ENCODE measurements at regions not wholly inside any gene's neighbourhood (a gene's known extent, or its start where the extent isn't known, plus 50 kb on each side); places are given as distances from the start of the nearest gene placed in this dataset.
A peak's percentile ranks its signal among the peaks of the same experiment; 100 is the strongest.
"Not testable (repeated sequence)": the region's sequence is repeated elsewhere in the genome, so short reads cannot be mapped to it uniquely, and the experiment has no call there.

DNA sequence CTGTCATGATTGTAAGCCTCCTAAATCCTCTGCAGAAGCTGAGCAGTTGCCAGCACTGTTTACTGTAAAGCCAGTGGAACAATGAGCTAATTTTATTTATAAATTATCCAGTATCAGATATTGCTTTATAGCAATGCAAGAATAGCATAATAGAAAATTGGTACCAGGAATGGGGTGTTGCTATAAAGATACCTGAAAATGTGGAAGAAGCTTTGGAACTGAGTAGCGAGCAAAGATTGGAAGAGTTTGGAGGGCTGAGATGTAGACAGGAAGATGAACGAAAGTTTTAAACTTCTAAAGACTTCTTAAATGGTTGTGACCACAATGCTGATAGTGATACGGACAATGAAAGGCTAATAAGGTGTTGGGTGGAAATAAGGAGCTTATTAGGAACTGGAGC, 917.4 kb upstream of the POT1 start:
- no peak for DNase-seq (ENCODE audit: low read depth, low spot score)

DNA sequence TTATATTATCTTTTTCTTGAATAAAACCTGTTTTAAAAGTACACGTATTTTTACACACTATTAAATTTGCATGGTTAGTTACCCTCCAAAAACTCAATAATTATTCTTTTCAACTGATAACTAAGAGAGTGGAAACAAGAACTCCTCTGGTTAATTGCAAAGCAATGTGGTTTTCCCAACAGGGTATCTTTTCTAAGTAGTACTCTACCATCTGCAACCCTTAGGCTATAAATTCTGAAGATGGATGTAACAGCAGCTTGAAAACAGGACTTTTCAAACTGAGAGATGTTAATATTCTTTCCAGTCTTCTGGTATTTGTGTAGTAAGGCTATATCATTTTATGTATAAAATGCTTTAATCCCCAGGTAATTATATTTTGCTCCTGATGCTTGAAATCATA, 916.1 kb upstream of the POT1 start:
- DNase-seq (ENCODE audit: low read depth, low spot score), result no peak

DNA sequence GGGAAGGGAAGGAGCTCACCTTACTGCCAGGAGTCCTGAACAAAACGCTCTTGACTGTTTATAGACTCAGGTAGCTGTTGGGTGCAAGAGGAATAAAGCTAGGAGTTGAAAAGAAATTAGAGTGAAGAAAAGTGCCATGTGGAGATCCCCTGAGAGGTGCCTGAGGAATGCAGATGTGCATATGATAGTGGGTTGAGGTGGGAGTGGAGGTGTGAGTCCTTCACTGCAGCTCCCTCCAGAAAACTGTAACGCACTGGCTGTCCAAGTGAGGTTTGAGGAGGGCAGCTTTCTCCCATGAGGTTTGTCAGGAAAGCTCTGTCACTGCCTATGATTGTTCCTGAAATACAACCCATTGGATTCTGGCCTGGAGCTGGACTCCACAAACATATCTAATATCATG, 904.8 kb upstream of the POT1 start:
- no peak for DNase-seq (ENCODE audit: low read depth, low spot score)

DNA sequence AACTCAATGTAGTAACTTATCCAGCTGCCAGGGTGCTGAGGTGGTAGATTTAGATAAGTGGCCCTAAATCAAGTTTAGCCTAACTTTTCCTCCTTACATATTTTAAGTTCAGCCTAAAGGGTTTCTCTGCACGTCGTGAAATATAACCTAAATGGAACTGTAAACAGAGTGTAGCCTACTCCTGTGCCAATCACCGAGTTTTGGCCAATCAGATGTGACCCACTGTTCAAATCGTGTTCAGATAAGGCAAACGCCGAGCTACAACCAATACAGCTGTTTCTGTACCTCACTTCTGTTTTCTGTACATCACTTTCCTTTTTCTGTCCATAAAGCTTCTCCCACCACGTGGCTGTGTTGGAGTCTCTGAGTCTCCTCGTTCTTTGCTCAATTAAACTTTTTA, 904.2 kb upstream of the POT1 start:
- DNase-seq (ENCODE audit: low read depth, low spot score), result no peak

DNA sequence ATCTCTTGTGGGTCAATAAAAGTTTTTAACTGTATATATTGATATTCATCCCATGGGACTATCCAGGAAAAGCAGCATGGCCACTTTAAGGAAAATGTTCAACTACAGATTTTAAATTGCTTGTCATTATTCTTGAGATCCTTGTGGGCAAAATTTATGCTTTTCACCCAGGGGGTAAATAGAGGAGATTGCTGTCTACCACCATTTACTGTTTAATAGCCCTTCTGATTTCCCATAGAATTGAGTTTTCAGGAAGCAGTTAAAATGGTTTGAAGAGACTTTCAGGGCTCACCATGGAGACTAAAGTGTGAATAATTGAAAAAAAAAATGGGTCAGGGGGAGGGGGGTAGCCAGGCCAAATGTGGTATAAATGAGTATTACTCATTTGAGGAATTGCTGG, 901.1 kb upstream of the POT1 start:
- DNase-seq (ENCODE audit: low read depth, low spot score), result no peak

DNA sequence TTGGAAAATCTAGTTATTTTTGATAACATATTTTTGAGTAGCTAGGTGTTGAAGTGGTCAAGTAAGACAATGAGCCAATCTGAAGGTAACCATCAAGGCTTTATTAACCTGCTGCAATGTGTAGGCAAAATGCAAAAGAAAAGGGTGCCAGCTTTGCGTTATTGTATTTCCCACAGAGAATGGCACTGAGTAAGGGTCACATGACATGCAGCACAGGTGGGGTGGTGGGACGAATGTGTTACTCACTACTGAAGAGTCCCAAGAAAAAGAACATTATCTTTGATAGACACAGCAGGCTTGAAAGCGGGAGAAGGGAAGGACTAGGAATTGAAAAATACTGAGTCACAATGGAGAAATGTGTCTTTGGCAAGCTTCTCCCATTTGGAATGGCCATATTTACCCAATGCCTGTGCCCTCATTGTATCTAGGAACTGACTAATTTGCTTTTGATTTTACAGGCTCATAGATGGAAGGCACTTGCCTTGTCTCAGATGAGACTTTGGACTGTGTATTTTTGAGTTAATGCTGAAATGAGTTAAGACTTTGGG, 898.6 kb upstream of the POT1 start:
- no peak for DNase-seq (ENCODE audit: low read depth, low spot score)

DNA sequence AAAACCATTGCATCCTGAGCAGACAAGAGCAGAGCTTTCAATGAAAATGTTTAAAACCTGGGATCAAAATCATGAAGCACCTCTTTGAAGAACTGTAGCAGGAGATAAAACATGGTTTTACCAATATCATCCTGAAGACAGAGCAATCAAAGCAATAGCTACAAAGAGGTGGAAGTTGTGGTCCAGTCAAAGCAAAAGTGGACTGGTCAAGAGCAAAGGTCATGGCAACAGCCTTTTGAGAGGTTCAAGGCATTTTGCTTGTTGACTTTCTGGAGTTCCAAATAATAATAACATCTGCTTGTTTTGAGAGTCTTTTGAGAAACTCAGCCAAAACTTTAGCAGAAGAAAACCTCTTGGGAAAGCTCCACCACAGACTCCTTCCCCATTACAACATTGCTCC, 893.9 kb upstream of the POT1 start:
- no peak for DNase-seq (ENCODE audit: low read depth, low spot score)

DNA sequence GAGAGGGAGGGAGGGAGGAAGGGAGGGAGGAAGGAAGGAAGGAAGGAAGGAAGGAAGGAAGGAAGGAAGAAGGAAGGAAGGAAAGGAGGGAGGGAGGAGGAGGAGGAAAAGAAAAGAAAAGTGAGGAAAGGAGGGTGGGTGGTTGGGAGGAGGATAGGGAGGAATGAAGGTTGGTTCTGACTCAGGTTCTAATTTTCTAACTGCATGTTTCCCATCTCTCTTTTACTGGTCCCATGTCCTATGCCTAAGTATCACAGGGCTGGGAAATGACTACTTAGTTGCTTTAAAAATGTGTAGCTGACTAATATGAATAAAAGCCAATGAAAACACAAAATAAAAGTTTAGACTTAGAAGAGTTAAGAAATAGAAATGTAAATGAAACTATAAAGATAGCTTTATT, 890.9 kb upstream of the POT1 start:
- DNase-seq (ENCODE audit: low read depth, low spot score), result no peak

DNA sequence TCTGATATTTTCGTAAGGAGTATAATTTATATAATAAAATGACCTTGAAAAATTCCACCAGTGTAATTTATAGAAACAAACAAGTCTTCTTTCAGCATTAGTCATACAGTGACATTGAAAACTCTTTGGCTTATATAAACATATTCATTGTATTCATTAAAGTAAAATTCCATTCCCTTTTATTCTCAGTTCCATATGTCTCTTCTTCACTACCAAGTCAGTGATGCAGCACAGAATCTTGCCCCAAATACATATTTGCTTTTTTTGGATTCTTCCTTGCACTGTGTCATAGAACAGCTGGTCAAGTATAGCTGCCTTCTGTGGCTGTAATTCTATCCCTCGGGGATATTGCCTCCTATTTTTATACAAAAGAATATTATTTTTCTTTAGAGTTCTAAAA, 884.5 kb upstream of the POT1 start:
- no peak for DNase-seq (ENCODE audit: low read depth, low spot score)

DNA sequence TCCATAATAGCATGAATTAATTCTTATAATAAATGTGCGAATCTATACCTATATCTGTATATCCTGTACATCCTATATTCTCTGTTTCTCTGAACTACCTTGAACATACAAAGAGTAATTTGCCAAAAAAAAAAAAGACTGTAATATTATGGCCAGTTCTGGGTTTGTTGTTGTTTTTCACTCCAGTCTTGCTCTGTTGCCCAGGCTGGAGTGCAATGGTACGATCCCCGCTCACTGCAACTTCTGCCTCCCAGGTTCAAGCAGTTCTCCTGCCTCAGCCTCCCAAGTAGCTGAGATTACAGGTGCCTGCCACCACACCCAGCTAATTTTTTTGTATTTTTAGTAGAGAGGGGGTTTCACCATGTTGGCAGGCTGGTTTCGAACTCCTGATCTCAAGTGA, 876.9 kb upstream of the POT1 start:
- DNase-seq (ENCODE audit: low read depth, low spot score), result not testable (repeated sequence)

DNA sequence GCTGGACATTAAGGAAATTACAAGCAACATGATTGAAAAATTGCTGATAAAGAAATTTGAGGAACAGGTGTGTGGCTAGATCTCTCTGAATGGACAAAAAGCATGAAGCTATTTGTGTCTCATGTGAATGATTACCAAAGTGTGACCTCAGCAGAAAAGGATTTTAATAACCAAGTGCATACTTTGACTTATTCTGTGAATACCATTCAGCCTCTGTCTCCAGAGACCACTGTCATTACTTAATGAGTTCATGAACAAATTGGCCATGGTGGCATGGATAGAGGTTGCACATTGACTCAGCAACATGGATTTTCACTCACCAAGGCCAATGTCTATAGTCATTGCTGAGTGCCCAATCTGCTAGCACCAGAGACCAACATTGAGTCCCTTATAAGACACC, 874.6 kb upstream of the POT1 start:
- no peak for DNase-seq (ENCODE audit: low read depth, low spot score)

DNA sequence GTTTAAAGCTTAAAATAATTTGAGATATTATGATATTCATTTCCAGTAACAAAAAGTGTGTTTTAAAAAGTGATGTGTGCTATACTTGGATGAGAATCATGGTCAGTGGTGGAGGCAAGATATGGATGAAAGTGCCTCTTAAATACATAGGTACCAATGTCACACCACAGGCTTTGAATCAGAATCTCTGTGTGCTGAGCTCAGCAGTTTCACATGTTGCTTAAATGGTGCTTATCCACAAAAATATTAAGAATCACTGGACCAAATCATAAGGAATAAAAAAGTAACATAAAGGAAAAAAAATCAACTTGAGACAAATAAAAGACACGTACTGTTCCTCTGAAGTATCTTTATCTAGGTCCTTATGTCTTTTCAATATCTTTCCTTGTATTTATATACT, 850.5 kb upstream of the POT1 start:
- no peak for DNase-seq (ENCODE audit: low read depth, low spot score)

DNA sequence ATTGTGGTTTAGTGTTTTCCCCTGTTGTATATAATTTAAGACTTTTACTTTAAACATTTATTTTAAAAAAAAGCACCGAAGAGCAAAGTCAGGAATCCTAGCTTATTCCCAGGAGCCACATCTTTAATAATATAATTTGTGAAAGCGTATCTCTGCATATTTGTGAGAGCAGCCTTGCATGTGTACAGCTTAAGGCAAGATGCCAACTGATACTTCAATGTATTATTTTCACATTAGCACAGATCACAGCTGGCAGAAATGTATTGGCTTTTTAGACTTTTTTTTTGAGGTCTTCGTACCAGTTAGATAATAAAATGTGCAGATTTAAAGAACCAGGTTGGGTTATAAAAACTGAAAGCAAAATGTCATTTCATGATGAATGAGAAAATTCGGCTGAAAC, 845.7 kb upstream of the POT1 start:
- DNase-seq (ENCODE audit: low read depth, low spot score), result no peak

DNA sequence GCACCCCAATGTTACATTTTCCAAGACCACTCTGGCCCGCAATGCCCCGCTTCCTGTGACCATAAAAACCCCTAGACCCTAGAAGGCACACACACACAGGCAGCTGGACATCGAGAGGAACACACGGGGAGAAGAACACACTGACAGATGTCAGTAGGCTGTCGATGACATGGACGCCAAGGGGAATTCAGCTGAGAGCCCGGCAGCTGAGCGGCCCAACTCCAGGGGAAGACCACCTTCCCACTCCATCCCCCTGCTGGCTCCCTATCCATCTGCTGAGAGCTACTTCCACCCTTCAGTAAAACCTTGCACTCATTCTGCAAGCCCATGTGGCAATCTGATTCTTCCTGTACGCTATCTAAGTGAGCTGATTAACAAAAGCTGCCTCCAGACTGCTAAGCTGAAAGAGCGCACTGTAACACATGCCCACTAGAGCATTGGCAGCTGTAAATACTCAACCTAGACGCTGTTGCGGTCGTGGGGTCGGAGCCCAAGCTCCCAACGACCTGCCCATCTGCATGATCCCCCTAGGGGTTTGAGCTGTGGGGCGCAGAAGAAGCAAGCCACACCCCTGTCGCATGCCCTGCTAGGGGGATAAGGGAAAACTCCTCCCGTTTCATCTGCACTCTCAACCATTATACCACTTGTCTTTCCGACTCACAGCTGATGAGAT, 843.6 kb upstream of the POT1 start:
- peak; percentile 3 for DNase-seq (ENCODE audit: low read depth, low spot score)

DNA sequence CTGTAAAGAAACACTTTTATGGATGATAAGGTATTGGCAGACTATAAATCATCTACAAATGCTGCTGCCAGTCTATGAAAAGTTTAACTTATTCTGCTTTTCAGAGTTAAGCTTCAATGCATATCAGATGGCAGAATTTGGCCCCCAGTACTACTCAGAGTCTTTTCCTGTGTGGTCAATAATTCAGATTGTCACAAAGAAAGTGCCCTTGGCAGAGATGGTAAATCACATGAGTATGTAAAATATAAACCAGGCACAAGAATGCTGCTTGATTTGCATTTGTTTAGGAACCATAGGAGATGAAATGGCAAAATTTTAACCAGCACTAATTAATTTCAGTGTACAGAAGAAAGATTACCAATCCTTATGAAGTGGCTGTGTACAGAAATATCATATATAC, 818.3 kb upstream of the POT1 start:
- no peak for DNase-seq (ENCODE audit: low read depth, low spot score)

DNA sequence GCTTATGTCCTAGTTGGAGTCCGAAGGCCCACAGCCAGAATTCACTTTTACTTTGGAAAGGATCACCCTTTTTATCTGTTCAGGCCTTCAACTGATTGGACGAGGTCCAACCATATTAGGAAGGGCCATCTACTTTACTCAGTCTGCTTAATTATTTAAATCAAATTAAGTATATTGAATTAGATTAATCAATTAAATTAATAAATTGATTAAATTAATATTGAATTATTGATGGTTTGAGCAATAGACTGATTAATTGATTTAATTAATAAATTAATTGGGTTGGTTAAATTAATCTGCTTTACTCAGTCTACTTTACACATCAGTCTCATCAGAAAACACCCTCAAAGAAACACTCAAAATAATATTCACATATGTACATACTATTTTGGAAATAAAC, 816.9 kb upstream of the POT1 start:
- no peak for DNase-seq (ENCODE audit: low read depth, low spot score)

DNA sequence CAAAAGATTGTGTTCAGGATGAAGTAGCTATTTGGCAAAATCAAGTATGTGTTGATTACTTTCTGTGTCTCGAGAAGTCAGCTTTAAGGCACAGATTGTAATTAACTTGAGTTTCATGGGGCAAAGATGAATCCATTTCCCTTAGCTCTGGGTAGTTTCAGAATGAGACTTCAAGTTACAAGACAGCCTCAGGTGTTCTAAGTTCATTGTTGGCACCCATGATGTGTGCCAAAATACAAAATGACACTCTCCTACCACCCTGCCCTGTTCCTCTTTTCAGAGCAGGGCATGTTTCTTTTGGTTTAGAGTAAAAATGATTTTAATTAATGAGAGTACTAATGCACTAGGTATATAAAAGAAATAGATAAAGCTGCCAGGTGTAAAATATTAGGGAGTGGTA, 797.6 kb upstream of the POT1 start:
- DNase-seq (ENCODE audit: low read depth, low spot score), result no peak

DNA sequence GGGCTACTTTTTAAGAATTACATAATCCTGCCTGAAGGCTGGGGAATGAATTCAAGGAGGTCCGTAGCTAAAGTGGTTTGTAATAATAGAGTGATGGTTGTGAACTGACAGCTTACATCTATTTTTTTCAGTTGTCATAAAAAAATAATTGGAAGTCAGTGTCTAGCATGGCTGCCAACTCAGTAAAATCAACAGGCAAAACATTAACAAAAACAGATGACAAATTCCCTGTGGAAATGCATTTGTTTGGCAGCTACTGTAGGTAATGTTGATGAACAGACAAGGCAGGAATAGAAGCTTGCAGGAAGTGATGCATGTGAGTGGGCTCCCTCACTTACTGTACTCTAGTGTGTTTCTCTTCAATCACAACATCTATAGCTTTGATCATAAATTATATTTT, 766.0 kb upstream of the POT1 start:
- no peak for DNase-seq (ENCODE audit: low read depth, low spot score)

DNA sequence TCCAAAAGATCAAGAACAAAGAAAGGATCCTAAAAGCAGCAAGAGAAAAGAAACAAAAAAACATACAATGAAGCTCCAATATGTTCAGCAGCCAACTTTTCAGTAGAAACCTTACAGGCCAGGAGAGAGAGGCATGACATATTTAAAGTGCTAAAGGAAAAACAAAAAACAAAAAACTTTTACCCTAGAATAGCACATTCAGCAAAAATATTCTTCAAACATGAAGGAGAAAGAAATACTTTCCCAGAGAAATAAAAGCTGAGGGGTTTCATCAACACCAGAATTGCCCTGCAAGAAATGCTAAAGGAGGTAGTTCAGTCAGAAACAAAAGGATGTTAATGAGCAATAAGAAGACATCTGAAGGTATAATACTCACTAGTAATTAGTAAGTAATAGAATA, 753.5 kb upstream of the POT1 start:
- no peak for DNase-seq (ENCODE audit: low read depth, low spot score)

DNA sequence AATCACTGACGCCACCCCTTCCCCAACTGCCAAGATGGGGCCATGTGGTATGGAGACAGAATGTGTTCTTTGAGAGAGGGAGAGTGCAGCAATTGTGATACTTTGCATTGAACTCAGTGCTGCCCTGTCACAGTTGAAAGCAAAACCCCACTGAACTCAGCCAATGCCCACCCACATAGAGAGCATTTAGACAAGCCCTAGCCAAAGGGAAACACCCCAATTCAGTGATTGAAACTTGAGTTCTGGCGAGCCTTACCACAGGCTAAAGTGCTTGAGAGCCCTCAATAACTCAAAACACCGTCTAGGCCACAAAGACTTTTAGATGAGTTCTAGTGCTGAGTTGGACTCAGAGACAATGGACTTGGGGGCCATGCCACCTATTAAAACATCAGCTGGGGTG, 751.9 kb upstream of the POT1 start:
- no peak for DNase-seq (ENCODE audit: low read depth, low spot score)

DNA sequence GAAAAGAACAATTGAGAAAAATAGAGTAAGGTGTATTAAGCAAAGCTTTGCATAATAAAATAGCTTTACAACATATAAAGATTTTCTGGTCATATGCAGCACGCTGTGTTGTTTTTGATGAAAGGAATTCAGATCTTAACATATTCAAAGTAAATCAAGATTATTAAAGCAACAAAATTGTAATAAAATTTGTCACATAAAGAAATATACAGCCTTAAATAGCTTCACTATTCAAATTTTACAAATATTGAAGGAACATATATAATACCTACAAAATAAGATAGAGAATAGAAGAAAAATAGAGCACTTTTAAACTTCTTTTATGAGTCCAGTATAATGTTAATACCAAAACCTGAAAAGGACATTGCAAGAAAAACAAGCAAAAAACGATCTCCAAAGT, 749.1 kb upstream of the POT1 start:
- no peak for DNase-seq (ENCODE audit: low read depth, low spot score)

DNA sequence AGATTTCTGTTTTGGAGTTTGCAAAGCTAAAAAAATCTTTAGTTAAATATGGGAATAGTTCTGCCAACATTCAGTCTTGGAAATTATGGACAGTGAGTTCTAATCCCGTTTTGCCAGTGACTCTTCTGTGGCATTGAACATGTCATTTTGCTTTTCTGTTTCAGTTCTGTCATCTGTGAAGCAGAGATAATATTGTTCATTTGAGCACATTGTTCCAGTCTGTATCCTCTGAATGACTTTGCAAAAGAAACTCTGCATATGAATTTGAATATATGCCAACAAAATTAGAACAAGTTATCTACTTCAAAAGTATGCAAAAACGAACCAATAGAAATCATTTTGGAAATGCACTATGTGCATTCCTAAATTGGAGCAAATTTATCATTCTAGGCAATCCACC, 746.0 kb upstream of the POT1 start:
- DNase-seq (ENCODE audit: low read depth, low spot score), result no peak

DNA sequence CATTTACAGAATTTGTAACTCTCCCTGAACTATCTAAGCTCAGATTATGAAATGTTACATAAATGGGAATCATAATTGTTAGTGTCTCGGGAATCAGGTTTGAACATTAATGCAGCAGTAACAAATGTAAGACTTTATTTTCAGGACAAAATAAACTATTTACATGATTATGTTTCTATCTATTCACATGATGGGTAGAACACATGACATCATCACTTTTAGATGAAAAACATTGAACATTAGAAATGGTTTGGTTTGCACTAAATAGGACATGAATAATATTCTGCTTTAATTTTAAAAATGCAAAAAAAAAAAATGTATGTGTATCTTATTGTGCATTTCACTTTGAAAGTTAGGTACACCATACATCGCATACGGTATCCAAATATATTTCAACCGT, 745.5 kb upstream of the POT1 start:
- DNase-seq (ENCODE audit: low read depth, low spot score), result no peak

DNA sequence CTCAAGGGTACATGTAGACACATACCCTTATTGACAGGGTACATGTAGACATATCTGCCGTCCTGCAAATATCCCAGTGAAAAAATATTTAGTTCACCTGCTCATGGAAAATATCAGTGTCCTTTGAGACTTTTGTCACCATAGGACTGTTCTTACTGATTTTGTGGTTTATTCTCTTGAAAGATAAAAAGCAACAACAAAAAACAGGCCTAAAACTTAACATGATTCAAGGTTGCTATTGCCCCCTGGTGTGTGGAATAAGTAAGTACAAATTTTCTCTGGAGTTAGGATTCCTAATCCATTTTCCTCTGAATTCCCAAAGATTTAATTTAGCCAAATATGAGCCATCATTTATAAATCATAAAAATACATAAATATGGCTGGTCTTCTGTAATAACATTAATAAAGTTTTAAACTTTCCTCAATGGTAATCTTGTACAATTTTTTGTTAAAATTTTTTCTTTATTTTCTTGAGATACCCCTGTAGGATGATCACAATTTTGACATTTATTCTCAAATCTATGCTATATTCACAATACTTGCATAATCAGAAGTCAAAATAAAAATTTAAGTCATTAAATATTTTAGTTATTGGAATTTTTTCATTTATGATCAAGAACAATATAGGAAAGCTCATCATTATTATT, 741.4 kb upstream of the POT1 start:
- no peak for DNase-seq (ENCODE audit: low read depth, low spot score)

Measured in ELF-1 (cell line).